ENCODE measurements at regions not wholly inside any gene's neighbourhood (a gene's known extent, or its start where the extent isn't known, plus 50 kb on each side); places are given as distances from the start of the nearest gene placed in this dataset.

DNA sequence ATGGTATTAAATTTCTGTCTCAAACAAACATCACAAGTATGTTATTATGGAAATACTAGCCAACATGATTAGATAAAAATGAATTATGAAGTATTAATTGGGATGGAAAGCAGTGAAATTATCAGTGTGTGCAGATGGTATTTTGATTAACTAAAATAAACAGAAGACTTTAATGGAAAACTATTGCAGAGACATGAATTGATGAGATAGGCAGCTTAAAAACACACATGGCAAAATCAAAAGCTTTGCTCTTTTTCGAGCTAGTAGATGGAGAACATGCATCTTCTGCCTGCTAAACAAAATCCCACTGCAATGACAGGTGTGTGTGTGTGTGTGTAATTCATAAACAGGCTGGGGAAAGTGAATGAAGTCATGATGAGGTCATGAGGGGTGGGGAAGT lies 426.2 kb downstream of the MTRR start:
- H3K36me3 ChIP-seq (ENCODE audit: control insufficient read depth in 3 of 3, insufficient read depth in 3 of 3, low read length in 3 of 3), result no peaks in the 10 kb centered on the region
- no peak overlapping the region for H3K9ac ChIP-seq (ENCODE audit: low read depth in 1 of 3, low read length in 3 of 3)
- H3K27ac ChIP-seq (ENCODE audit: low read depth, low read length), result no peak overlapping the region
- H3K4me3 ChIP-seq (ENCODE audit: low read length in 3 of 3), result no peak overlapping the region
- H3K4me1 ChIP-seq (ENCODE audit: control insufficient read depth in 3 of 3, insufficient read depth in 3 of 3, low read length in 3 of 3), result no peaks in the 10 kb centered on the region
- no peaks in the 10 kb centered on the region for H3K9me3 ChIP-seq (ENCODE audit: control insufficient read depth in 3 of 3, low read length in 3 of 3)
- no peaks in the 10 kb centered on the region for H3K27me3 ChIP-seq (ENCODE audit: control insufficient read depth in 3 of 3, insufficient read depth in 3 of 3, low read length in 3 of 3)

DNA sequence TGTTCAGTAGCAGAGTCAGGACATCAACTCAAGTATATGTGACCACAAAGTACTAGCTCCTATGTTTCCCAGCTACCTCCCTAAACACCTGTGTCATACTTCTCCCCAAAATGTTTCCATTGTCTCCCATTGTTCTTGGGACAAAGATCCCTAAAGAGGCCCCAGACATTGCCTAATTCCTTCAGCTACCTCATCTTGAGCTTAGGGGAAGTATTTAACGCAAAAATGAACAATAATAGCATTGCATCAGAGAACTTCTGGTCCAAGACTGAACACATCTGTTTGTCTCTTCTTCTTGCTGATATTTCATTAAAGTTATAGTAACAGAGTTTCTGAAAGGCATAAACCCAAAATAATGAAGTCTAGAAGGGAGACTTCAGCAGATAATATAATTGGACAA lies 430.8 kb downstream of the MTRR start:
- H3K36me3 ChIP-seq (ENCODE audit: control insufficient read depth in 3 of 3, insufficient read depth in 3 of 3, low read length in 3 of 3), result no peaks in the 10 kb centered on the region
- H3K27ac ChIP-seq (ENCODE audit: low read depth, low read length), result no peak overlapping the region
- H3K4me1 ChIP-seq (ENCODE audit: control insufficient read depth in 3 of 3, insufficient read depth in 3 of 3, low read length in 3 of 3), result no peaks in the 10 kb centered on the region

DNA sequence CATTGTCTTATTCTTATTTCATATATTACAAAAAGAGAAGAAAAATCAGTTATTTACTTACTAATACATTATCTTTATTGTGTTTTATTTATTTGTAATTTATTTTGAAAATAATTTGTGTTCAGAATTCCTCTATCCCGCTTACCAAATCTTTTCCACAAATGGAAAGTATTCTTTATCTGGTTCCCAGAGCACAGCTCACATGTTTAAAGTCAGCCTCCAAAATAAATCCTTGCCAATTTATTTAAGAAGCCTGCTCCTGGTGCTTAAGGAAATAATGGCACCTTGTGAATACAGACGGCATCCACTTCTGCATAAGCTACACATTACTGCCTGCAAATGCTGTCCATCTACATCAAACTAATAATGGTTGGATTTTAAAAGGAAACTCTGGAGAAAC lies 435.4 kb downstream of the MTRR start:
- H3K4me1 ChIP-seq (ENCODE audit: control insufficient read depth in 3 of 3, insufficient read depth in 3 of 3, low read length in 3 of 3), result no peaks in the 10 kb centered on the region
- H3K4me3 ChIP-seq (ENCODE audit: low read length in 3 of 3), result no peak overlapping the region
- H3K9ac ChIP-seq (ENCODE audit: low read depth in 1 of 3, low read length in 3 of 3), result no peak overlapping the region
- no peak overlapping the region for H3K27ac ChIP-seq (ENCODE audit: low read depth, low read length)
- H3K27me3 ChIP-seq (ENCODE audit: control insufficient read depth in 3 of 3, insufficient read depth in 3 of 3, low read length in 3 of 3), result no peaks in the 10 kb centered on the region
- no peaks in the 10 kb centered on the region for H3K9me3 ChIP-seq (ENCODE audit: control insufficient read depth in 3 of 3, low read length in 3 of 3)
- no peaks in the 10 kb centered on the region for H3K36me3 ChIP-seq (ENCODE audit: control insufficient read depth in 3 of 3, insufficient read depth in 3 of 3, low read length in 3 of 3)

More for the DNA sequence above, 430.8 kb downstream of the MTRR start:
- Histone ChIP-seq H3K9ac (ENCODE audit: low read depth in 1 of 3, low read length in 3 of 3) (no peak overlapping the region), H3K27me3 (ENCODE audit: control insufficient read depth in 3 of 3, insufficient read depth in 3 of 3, low read length in 3 of 3) (no peaks in the 10 kb centered on the region), H3K4me3 (ENCODE audit: low read length in 3 of 3) (no peak overlapping the region), H3K9me3 (ENCODE audit: control insufficient read depth in 3 of 3, low read length in 3 of 3) (no peaks in the 10 kb centered on the region)

DNA sequence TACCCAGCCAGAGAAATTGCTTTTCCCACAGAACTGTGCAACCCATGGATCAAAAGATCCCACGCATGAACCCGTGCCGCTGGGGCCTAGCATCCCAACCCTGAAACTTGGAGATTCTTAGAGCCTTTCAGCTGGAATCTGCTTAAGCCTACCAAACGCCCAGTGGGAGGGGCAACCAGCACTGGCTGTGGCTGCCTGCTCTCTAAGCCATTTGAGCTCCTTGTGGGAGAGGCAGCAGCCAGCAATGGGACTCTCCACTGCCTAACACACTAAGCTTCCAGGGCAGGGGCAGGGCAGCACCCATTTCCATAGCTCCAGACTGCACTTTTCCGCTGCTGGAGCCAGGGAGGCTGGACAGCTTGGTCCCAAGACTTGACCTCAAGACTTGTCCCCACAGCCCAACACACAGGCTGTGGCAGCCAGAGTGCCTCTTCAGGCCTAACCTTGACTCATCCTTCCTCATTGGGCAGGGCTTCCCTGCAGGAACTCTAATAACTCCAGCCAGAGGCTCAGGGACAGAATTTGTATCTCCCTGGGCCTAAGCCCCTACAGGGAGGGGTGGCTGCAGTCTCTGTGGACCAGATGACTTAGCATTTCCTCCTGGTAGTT lies 437.4 kb downstream of the MTRR start:
- H3K4me1 ChIP-seq (ENCODE audit: control insufficient read depth in 3 of 3, insufficient read depth in 3 of 3, low read length in 3 of 3), result no peaks in the 10 kb centered on the region
- H3K9me3 ChIP-seq (ENCODE audit: control insufficient read depth in 3 of 3, low read length in 3 of 3), result no peaks in the 10 kb centered on the region

DNA sequence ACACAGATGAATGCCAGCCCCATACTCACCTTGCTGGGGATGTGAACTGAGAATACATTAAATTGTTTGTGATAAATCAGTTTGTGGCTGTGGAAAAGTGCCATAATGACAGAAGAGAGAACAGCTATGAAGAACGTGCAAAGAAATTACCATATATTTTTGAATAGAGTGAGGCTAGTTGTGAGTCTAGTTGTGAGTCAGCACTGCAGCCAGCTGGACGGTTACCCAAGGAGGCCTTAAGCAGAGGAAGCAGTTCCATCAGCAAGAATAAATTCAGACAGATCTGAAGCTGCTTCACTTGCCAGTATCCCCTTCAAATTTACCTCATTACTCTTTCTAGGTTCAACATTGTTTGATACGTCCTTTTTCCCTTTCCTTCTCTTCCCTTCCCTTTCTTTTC lies 446.0 kb downstream of the MTRR start:
- no peak overlapping the region for H3K9ac ChIP-seq (ENCODE audit: low read depth in 1 of 3, low read length in 3 of 3)
- no peak overlapping the region for H3K27ac ChIP-seq (ENCODE audit: low read depth, low read length)
- no peak overlapping the region for H3K4me3 ChIP-seq (ENCODE audit: low read length in 3 of 3)
- no peaks in the 10 kb centered on the region for H3K36me3 ChIP-seq (ENCODE audit: control insufficient read depth in 3 of 3, insufficient read depth in 3 of 3, low read length in 3 of 3)
- H3K27me3 ChIP-seq (ENCODE audit: control insufficient read depth in 3 of 3, insufficient read depth in 3 of 3, low read length in 3 of 3), result no peaks in the 10 kb centered on the region
- H3K9me3 ChIP-seq (ENCODE audit: control insufficient read depth in 3 of 3, low read length in 3 of 3), result peaks cover 0 to 2% (median 0%) of the 10 kb centered on the region in 3 donors
- no peaks in the 10 kb centered on the region for H3K4me1 ChIP-seq (ENCODE audit: control insufficient read depth in 3 of 3, insufficient read depth in 3 of 3, low read length in 3 of 3)

More for the DNA sequence above, 437.4 kb downstream of the MTRR start:
- Histone ChIP-seq H3K36me3 (ENCODE audit: control insufficient read depth in 3 of 3, insufficient read depth in 3 of 3, low read length in 3 of 3) (no peaks in the 10 kb centered on the region), H3K9ac (ENCODE audit: low read depth in 1 of 3, low read length in 3 of 3) (no peak overlapping the region), H3K27ac (ENCODE audit: low read depth, low read length) (no peak overlapping the region), H3K4me3 (ENCODE audit: low read length in 3 of 3) (no peak overlapping the region), H3K27me3 (ENCODE audit: control insufficient read depth in 3 of 3, insufficient read depth in 3 of 3, low read length in 3 of 3) (no peaks in the 10 kb centered on the region)

DNA sequence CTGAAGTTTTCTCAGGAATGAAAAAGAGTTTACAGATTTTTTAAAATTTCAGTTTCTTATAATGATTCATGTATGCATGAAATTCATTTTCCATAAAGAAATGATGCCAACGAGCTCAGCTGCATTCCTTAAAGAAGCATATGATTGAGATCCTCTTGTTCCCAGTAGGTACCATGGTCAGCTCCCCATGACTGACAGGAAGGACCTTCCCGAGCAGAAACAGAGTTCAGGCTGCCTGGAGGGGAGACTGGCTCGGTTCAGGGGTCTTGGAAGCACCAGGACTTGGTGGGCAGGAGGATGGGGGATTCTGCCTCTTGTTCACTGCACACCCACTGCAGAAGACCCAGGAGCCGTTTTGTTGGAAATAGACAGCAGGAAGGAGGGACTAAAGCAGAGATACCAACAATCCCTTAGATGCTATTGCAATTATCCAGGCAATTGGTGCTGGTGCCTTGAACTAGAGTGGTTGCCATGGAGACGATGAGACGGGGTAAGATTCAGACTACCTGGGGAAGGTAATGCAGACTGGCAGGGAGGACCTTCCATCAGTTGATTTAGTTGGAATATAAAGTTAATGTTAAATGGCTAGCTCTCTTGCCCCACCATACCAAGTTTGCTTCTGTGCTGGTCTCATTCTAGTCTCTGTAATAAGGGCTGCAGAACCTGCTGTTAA lies 447.8 kb downstream of the MTRR start:
- Histone ChIP-seq H3K4me1 (ENCODE audit: control insufficient read depth in 3 of 3, insufficient read depth in 3 of 3, low read length in 3 of 3) (no peaks in the 10 kb centered on the region), H3K27me3 (ENCODE audit: control insufficient read depth in 3 of 3, insufficient read depth in 3 of 3, low read length in 3 of 3) (no peaks in the 10 kb centered on the region), H3K9ac (ENCODE audit: low read depth in 1 of 3, low read length in 3 of 3) (no peak overlapping the region), H3K9me3 (ENCODE audit: control insufficient read depth in 3 of 3, low read length in 3 of 3) (peaks cover 0 to 2% (median 0%) of the 10 kb centered on the region in 3 donors), H3K27ac (ENCODE audit: low read depth, low read length) (no peak overlapping the region), H3K36me3 (ENCODE audit: control insufficient read depth in 3 of 3, insufficient read depth in 3 of 3, low read length in 3 of 3) (no peaks in the 10 kb centered on the region), H3K4me3 (ENCODE audit: low read length in 3 of 3) (no peak overlapping the region)

DNA sequence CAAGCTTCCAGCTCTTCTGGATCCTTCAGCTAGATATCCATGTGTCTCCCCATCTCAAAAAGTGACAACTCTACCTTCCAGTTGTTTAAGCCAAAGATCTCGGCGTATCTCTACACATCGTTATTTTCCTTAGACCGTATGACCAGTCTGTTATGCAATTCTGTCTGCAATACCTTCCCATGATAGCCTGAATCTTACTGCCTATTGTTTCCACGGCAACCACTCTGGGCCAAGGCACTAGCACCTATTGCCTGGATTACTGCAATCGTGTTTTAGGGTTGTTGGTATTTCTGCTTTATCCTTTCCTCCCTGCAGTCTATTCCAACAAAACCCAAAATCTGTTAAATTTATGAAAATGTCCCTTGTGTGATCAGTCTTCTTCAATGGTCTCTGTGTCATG lies 448.4 kb downstream of the MTRR start:
- H3K9me3 ChIP-seq (ENCODE audit: control insufficient read depth in 3 of 3, low read length in 3 of 3), result peaks cover 0 to 2% (median 0%) of the 10 kb centered on the region in 3 donors
- H3K36me3 ChIP-seq (ENCODE audit: control insufficient read depth in 3 of 3, insufficient read depth in 3 of 3, low read length in 3 of 3), result no peaks in the 10 kb centered on the region
- no peaks in the 10 kb centered on the region for H3K4me1 ChIP-seq (ENCODE audit: control insufficient read depth in 3 of 3, insufficient read depth in 3 of 3, low read length in 3 of 3)
- no peak overlapping the region for H3K9ac ChIP-seq (ENCODE audit: low read depth in 1 of 3, low read length in 3 of 3)
- no peaks in the 10 kb centered on the region for H3K27me3 ChIP-seq (ENCODE audit: control insufficient read depth in 3 of 3, insufficient read depth in 3 of 3, low read length in 3 of 3)
- no peak overlapping the region for H3K4me3 ChIP-seq (ENCODE audit: low read length in 3 of 3)
- no peak overlapping the region for H3K27ac ChIP-seq (ENCODE audit: low read depth, low read length)

DNA sequence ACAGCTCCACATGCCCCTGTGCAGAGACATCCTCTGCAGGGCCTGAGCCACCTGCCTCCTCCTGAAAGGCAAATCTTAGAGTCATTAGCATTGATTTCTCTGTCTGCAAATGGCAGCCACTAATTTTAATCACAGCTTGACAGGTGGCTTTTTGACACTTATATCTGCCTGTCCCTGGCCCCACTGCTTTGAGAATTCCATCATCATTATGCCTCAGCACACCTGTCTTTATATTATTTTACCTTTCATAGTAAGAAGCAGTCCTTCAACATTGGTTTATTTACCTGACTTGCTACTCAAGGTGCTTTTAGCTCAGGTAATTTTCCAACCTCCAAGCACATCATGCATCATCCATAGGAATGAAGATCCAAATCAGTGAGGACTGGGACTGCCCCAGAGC lies 451.3 kb downstream of the MTRR start:
- no peak overlapping the region for H3K27ac ChIP-seq (ENCODE audit: low read depth, low read length)
- H3K4me3 ChIP-seq (ENCODE audit: low read length in 3 of 3), result no peak overlapping the region
- H3K4me1 ChIP-seq (ENCODE audit: control insufficient read depth in 3 of 3, insufficient read depth in 3 of 3, low read length in 3 of 3), result no peaks in the 10 kb centered on the region
- H3K27me3 ChIP-seq (ENCODE audit: control insufficient read depth in 3 of 3, insufficient read depth in 3 of 3, low read length in 3 of 3), result no peaks in the 10 kb centered on the region
- peaks cover 0 to 2% (median 0%) of the 10 kb centered on the region in 3 donors for H3K9me3 ChIP-seq (ENCODE audit: control insufficient read depth in 3 of 3, low read length in 3 of 3)
- H3K9ac ChIP-seq (ENCODE audit: low read depth in 1 of 3, low read length in 3 of 3), result no peak overlapping the region
- H3K36me3 ChIP-seq (ENCODE audit: control insufficient read depth in 3 of 3, insufficient read depth in 3 of 3, low read length in 3 of 3), result no peaks in the 10 kb centered on the region

DNA sequence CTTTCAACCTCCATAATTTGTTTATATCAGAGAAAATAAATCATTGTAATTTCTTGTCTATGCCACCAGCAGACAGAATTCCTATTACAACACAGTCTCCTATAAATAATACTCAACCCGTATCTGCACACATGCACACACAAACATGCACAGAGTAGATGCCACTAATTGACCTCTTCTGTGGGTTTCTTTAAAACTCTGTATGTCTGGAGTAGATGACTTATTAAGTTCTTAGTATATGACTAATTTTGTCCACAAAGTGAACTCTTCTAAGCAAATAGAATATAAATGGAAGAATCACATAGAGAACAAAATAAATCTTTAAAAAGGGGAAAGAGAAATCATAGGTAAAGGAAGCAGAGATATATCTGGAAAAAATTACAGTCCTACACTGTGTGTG lies 452.3 kb downstream of the MTRR start:
- H3K36me3 ChIP-seq (ENCODE audit: control insufficient read depth in 3 of 3, insufficient read depth in 3 of 3, low read length in 3 of 3), result no peaks in the 10 kb centered on the region
- no peak overlapping the region for H3K4me3 ChIP-seq (ENCODE audit: low read length in 3 of 3)
- H3K27ac ChIP-seq (ENCODE audit: low read depth, low read length), result no peak overlapping the region
- H3K9me3 ChIP-seq (ENCODE audit: control insufficient read depth in 3 of 3, low read length in 3 of 3), result peaks cover 0 to 2% (median 0%) of the 10 kb centered on the region in 3 donors
- no peaks in the 10 kb centered on the region for H3K27me3 ChIP-seq (ENCODE audit: control insufficient read depth in 3 of 3, insufficient read depth in 3 of 3, low read length in 3 of 3)
- H3K9ac ChIP-seq (ENCODE audit: low read depth in 1 of 3, low read length in 3 of 3), result no peak overlapping the region
- H3K4me1 ChIP-seq (ENCODE audit: control insufficient read depth in 3 of 3, insufficient read depth in 3 of 3, low read length in 3 of 3), result no peaks in the 10 kb centered on the region

DNA sequence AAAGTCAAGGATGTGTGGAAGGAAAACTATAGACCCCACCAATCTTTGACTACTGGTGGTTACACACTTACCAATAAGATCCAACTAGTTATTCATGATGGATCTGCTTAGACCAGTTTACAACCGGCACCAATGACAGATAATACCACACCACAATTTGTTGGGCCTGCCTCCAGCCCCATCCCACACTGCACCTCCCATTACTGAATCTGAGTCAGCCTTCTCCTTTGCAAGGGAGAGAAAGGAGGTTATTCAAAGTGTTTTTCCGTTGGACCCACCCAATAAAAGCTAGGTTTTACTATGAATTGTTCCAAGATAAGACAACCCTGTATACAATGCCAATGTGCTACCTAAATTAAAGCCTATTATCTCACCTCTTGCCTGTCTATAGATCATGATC lies 453.5 kb downstream of the MTRR start:
- Histone ChIP-seq H3K9me3 (ENCODE audit: control insufficient read depth in 3 of 3, low read length in 3 of 3) (no peaks in the 10 kb centered on the region), H3K4me3 (ENCODE audit: low read length in 3 of 3) (no peak overlapping the region), H3K27ac (ENCODE audit: low read depth, low read length) (no peak overlapping the region), H3K36me3 (ENCODE audit: control insufficient read depth in 3 of 3, insufficient read depth in 3 of 3, low read length in 3 of 3) (no peaks in the 10 kb centered on the region), H3K4me1 (ENCODE audit: control insufficient read depth in 3 of 3, insufficient read depth in 3 of 3, low read length in 3 of 3) (no peaks in the 10 kb centered on the region), H3K9ac (ENCODE audit: low read depth in 1 of 3, low read length in 3 of 3) (no peak overlapping the region), H3K27me3 (ENCODE audit: control insufficient read depth in 3 of 3, insufficient read depth in 3 of 3, low read length in 3 of 3) (no peaks in the 10 kb centered on the region)

Data from skeletal muscle tissue (tissue), 3 donors.